ENCODE measurements at regions not wholly inside any gene's neighbourhood (a gene's known extent, or its start where the extent isn't known, plus 50 kb on each side); places are given as distances from the start of the nearest gene placed in this dataset.

DNA sequence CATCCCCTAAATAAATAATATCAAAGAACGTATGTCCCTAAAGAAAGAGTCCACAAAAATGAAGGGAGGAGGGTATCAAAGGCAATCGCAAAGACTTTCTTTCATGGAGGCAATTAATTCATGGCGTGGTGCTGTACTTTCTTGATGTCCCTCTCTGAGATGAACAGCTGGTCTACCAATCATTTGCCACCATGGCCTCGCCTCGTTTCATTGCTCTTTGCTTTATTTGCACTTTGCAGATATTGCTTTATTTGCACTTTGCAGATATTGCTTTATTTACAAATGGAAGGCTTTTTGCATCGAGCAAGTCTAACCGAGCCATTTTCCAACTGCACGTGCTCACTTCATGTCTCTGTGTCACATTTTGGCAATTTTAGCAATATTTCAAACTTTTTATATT, 104.0 kb upstream of the PTCH1 start:
- no peak for TF ChIP-seq POLR2A (IDR thresholded peaks at IDR 0.05; ENCODE audit: low read depth, low read length)
- no peak for TF ChIP-seq WRNIP1 (IDR thresholded peaks at IDR 0.05; ENCODE audit: borderline replicate concordance, low read depth, low read length)
- no peak for TF ChIP-seq BACH1 (IDR thresholded peaks at IDR 0.05; ENCODE audit: borderline replicate concordance)
- TF ChIP-seq NFYB (IDR thresholded peaks at IDR 0.05; ENCODE audit: insufficient read depth, low read depth, low read length), result no peak
- TF ChIP-seq YY1 (IDR thresholded peaks at IDR 0.05; ENCODE audit: low read depth, low read length), result no peak
- TF ChIP-seq NFIC (IDR thresholded peaks at IDR 0.05; ENCODE audit: low read depth, low read length), result no peak
- TF ChIP-seq EZH2 (IDR thresholded peaks at IDR 0.05; ENCODE audit: borderline replicate concordance, control insufficient read depth, low read depth, low read length), result no peak
